Endothelial cell (in vitro differentiated cells): ENCODE measurements at regions not wholly inside any gene's neighbourhood (a gene's known extent, or its start where the extent isn't known, plus 50 kb on each side); places are given as distances from the start of the nearest gene placed in this dataset.

Experiments
- DNase-seq: peaks from one replicate; pipeline ENCODE4 v3.0.0; 2021; ENCODE audit warnings: low spot score
- H3K27ac Mint-ChIP-seq: one replicate; pipeline ENCODE4 v1.8.0; 2021; ENCODE audit warnings: mixed read lengths, inconsistent platforms; ENCODE audit not compliant: unreplicated experiment
- H3K27me3 Mint-ChIP-seq: one replicate; pipeline ENCODE4 v1.8.0; 2021; ENCODE audit warnings: mild to moderate bottlenecking, moderate library complexity, mixed read lengths, inconsistent platforms; ENCODE audit not compliant: unreplicated experiment
- H3K36me3 Mint-ChIP-seq: one replicate; pipeline ENCODE4 v1.8.0; 2021; ENCODE audit warnings: mild to moderate bottlenecking, low read depth, mixed read lengths, inconsistent platforms; ENCODE audit not compliant: unreplicated experiment
- H3K4me1 Mint-ChIP-seq: one replicate; pipeline ENCODE4 v1.8.0; 2021; ENCODE audit warnings: mild to moderate bottlenecking, mixed read lengths, inconsistent platforms; ENCODE audit not compliant: unreplicated experiment
- H3K4me3 Mint-ChIP-seq: one replicate; pipeline ENCODE4 v1.8.0; 2021; ENCODE audit warnings: mild to moderate bottlenecking, mixed read lengths, inconsistent platforms; ENCODE audit not compliant: unreplicated experiment
- H3K9me3 Mint-ChIP-seq: one replicate; pipeline ENCODE4 v1.8.0; 2021; ENCODE audit warnings: mixed read lengths, inconsistent platforms; ENCODE audit not compliant: unreplicated experiment
- CTCF ChIP-seq: fragments of 200-600 bp; sonication (generic); IDR thresholded peaks from one replicate; pipeline ENCODE4 v1.5.0; 2021; ENCODE audit warnings: antibody characterized with exemption; ENCODE audit not compliant: unreplicated experiment

GRCh38 chr3:72295276-72295961, 510.5 kb upstream of the PROK2 start:
- Mint-ChIP-seq H3K4me3 (no peak overlapping the region), H3K27ac (no peak overlapping the region), H3K4me1 (peaks cover 20% of the 10 kb centered on the region), H3K36me3 (no peaks in the 10 kb centered on the region), H3K9me3 (no peaks in the 10 kb centered on the region), H3K27me3 (peaks cover 2% of the 10 kb centered on the region)
- no peak for TF ChIP-seq CTCF
- DNase-seq, result no peak

- Mint-ChIP-seq H3K27me3 (peaks cover 2% of the 10 kb centered on the region), H3K36me3 (no peaks in the 10 kb centered on the region)
- no peak for TF ChIP-seq CTCF
These were observed 506.1 kb upstream of the PROK2 start for GRCh38 chr3:72290859-72291638.

GRCh38 chr3:72289692-72290071, 504.7 kb upstream of the PROK2 start:
- Mint-ChIP-seq H3K27me3 (peaks cover 2% of the 10 kb centered on the region), H3K9me3 (no peaks in the 10 kb centered on the region), H3K36me3 (no peaks in the 10 kb centered on the region), H3K27ac (no peak overlapping the region), H3K4me3 (no peak overlapping the region), H3K4me1 (peaks cover 16% of the 10 kb centered on the region)
- TF ChIP-seq CTCF, result no peak
- no peak for DNase-seq

More at GRCh38 chr3:72290859-72291638, 506.1 kb upstream of the PROK2 start:
- peaks cover 19% of the 10 kb centered on the region for H3K4me1 Mint-ChIP-seq
- no peak for DNase-seq
- H3K9me3 Mint-ChIP-seq, result no peaks in the 10 kb centered on the region
- no peak overlapping the region for H3K4me3 Mint-ChIP-seq
- no peak overlapping the region for H3K27ac Mint-ChIP-seq

GRCh38 chr3:72288955-72289691, 504.2 kb upstream of the PROK2 start:
- no peak overlapping the region for H3K4me3 Mint-ChIP-seq
- no peaks in the 10 kb centered on the region for H3K36me3 Mint-ChIP-seq
- H3K4me1 Mint-ChIP-seq, result peaks cover 13% of the 10 kb centered on the region
- peaks cover 2% of the 10 kb centered on the region for H3K27me3 Mint-ChIP-seq
- no peak for DNase-seq
- H3K27ac Mint-ChIP-seq, result no peak overlapping the region
- TF ChIP-seq CTCF, result no peak
- no peaks in the 10 kb centered on the region for H3K9me3 Mint-ChIP-seq
